ENCODE measurements at regions not wholly inside any gene's neighbourhood (a gene's known extent, or its start where the extent isn't known, plus 50 kb on each side); places are given as distances from the start of the nearest gene placed in this dataset.

- no peak for DNase-seq (ENCODE audit: low read depth)
- H3K4me3 ChIP-seq (ENCODE audit: low read depth, low read length), result no peak overlapping the region
- no peak for TF ChIP-seq CTCF (IDR thresholded peaks at IDR 0.05; ENCODE audit: insufficient read depth, low read depth, low read length, missing control alignments)
These were observed 49.7 kb downstream of the KLF12 start for GRCh38 chr13:74084375-74084935.

- no peak for TF ChIP-seq CTCF (IDR thresholded peaks at IDR 0.05; ENCODE audit: insufficient read depth, low read depth, low read length, missing control alignments)
- DNase-seq (ENCODE audit: low read depth), result no peak
- H3K4me3 ChIP-seq (ENCODE audit: low read depth, low read length), result no peak overlapping the region
These were observed 51.5 kb downstream of the KLF12 start for GRCh38 chr13:74082741-74083160.

- no peak overlapping the region for H3K4me3 ChIP-seq (ENCODE audit: low read depth, low read length)
- DNase-seq (ENCODE audit: low read depth), result no peak
- no peak for TF ChIP-seq CTCF (IDR thresholded peaks at IDR 0.05; ENCODE audit: insufficient read depth, low read depth, low read length, missing control alignments)
These were observed 53.4 kb downstream of the KLF12 start for GRCh38 chr13:74080762-74081161.

GRCh38 chr13:74077792-74078191, 56.4 kb downstream of the KLF12 start:
- H3K4me3 ChIP-seq (ENCODE audit: low read depth, low read length), result no peak overlapping the region
- DNase-seq (ENCODE audit: low read depth), result no peak
- no peak for TF ChIP-seq CTCF (IDR thresholded peaks at IDR 0.05; ENCODE audit: insufficient read depth, low read depth, low read length, missing control alignments)

- no peak for DNase-seq (ENCODE audit: low read depth)
- no peak for TF ChIP-seq CTCF (IDR thresholded peaks at IDR 0.05; ENCODE audit: insufficient read depth, low read depth, low read length, missing control alignments)
- H3K4me3 ChIP-seq (ENCODE audit: low read depth, low read length), result no peak overlapping the region
These were observed 56.8 kb downstream of the KLF12 start for GRCh38 chr13:74077375-74077774.

GRCh38 chr13:74074723-74075122, 59.5 kb downstream of the KLF12 start:
- TF ChIP-seq CTCF (IDR thresholded peaks at IDR 0.05; ENCODE audit: insufficient read depth, low read depth, low read length, missing control alignments), result no peak
- H3K4me3 ChIP-seq (ENCODE audit: low read depth, low read length), result no peak overlapping the region
- no peak for DNase-seq (ENCODE audit: low read depth)

GRCh38 chr13:74073274-74073673, 60.9 kb downstream of the KLF12 start:
- no peak for TF ChIP-seq CTCF (IDR thresholded peaks at IDR 0.05; ENCODE audit: insufficient read depth, low read depth, low read length, missing control alignments)
- no peak for DNase-seq (ENCODE audit: low read depth)
- no peak overlapping the region for H3K4me3 ChIP-seq (ENCODE audit: low read depth, low read length)

Data from GM12865 (cell line).